ENCODE measurements at regions not wholly inside any gene's neighbourhood (a gene's known extent, or its start where the extent isn't known, plus 50 kb on each side); places are given as distances from the start of the nearest gene placed in this dataset.

GRCh38 chr11:11760838-11761237 lies 80.9 kb upstream of the USP47 start:
- Histone ChIP-seq H3K36me3 (ENCODE audit: insufficient read depth, low read length) (no peaks in the 10 kb centered on the region), H3K4me3 (ENCODE audit: low read length) (no peak overlapping the region), H3K27me3 (ENCODE audit: control insufficient read depth in 1 of 2, insufficient read depth in 2 of 2, low read length in 2 of 2) (peaks cover 10 to 25% of the 10 kb centered on the region in 2 experiments), H3K4me1 (ENCODE audit: insufficient read depth, low read length) (no peaks in the 10 kb centered on the region), H3K9me3 (ENCODE audit: control insufficient read depth in 1 of 2, insufficient read depth in 1 of 2, low read length in 2 of 2) (no peaks in the 10 kb centered on the region), H3K27ac (ENCODE audit: low read depth in 1 of 2, low read length in 2 of 2) (no peak overlapping the region)
- intact Hi-C loops (cut with DNase I, micrococcal nuclease), result no loop called here
- Mint-ChIP-seq H3K9me3 (no peaks in the 10 kb centered on the region), H3K27me3 (peaks cover 55% of the 10 kb centered on the region), H3K27ac (no peak overlapping the region), H3K4me1 (ENCODE audit: low read depth) (no peaks in the 10 kb centered on the region), H3K4me3 (no peak overlapping the region), H3K36me3 (ENCODE audit: low read depth) (no peaks in the 10 kb centered on the region)
- ChIA-PET POLR2A (no interaction called here), CTCF (no interaction called here)
- ATAC-seq (ENCODE audit: poor library complexity) (no peak), DNase-seq (no peak)
- TF ChIP-seq, protein P1, sequence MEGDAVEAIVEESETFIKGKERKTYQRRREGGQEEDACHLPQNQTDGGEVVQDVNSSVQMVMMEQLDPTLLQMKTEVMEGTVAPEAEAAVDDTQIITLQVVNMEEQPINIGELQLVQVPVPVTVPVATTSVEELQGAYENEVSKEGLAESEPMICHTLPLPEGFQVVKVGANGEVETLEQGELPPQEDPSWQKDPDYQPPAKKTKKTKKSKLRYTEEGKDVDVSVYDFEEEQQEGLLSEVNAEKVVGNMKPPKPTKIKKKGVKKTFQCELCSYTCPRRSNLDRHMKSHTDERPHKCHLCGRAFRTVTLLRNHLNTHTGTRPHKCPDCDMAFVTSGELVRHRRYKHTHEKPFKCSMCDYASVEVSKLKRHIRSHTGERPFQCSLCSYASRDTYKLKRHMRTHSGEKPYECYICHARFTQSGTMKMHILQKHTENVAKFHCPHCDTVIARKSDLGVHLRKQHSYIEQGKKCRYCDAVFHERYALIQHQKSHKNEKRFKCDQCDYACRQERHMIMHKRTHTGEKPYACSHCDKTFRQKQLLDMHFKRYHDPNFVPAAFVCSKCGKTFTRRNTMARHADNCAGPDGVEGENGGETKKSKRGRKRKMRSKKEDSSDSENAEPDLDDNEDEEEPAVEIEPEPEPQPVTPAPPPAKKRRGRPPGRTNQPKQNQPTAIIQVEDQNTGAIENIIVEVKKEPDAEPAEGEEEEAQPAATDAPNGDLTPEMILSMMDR (IDR thresholded peaks at IDR 0.05), result no peak

GRCh38 chr11:11758603-11759196 lies 83.1 kb upstream of the USP47 start:
- H3K9me3 Mint-ChIP-seq, result no peaks in the 10 kb centered on the region
- H3K36me3 Mint-ChIP-seq (ENCODE audit: low read depth), result no peaks in the 10 kb centered on the region
- TF ChIP-seq, protein P1 (IDR thresholded peaks at IDR 0.05), result no peak
- H3K27ac Mint-ChIP-seq, result no peak overlapping the region
- CTCF ChIA-PET, result no interaction called here
- POLR2A ChIA-PET, result no interaction called here
- Histone ChIP-seq H3K36me3 (ENCODE audit: insufficient read depth, low read length) (no peaks in the 10 kb centered on the region), H3K9me3 (ENCODE audit: control insufficient read depth in 1 of 2, insufficient read depth in 1 of 2, low read length in 2 of 2) (no peaks in the 10 kb centered on the region), H3K4me1 (ENCODE audit: insufficient read depth, low read length) (no peaks in the 10 kb centered on the region), H3K4me3 (ENCODE audit: low read length) (no peak overlapping the region), H3K27me3 (ENCODE audit: control insufficient read depth in 1 of 2, insufficient read depth in 2 of 2, low read length in 2 of 2) (peaks cover 10 to 16% of the 10 kb centered on the region in 2 experiments), H3K27ac (ENCODE audit: low read depth in 1 of 2, low read length in 2 of 2) (no peak overlapping the region)
- H3K4me1 Mint-ChIP-seq (ENCODE audit: low read depth), result no peaks in the 10 kb centered on the region
- H3K27me3 Mint-ChIP-seq, result peaks cover 67% of the 10 kb centered on the region
- DNase-seq (no peak), ATAC-seq (ENCODE audit: poor library complexity) (no peak)
- no peak overlapping the region for H3K4me3 Mint-ChIP-seq
- intact Hi-C loops (cut with DNase I, micrococcal nuclease), result no loop called here

GRCh38 chr11:11757909-11758308 lies 83.9 kb upstream of the USP47 start:
- intact Hi-C loops (cut with DNase I, micrococcal nuclease), result no loop called here
- Histone ChIP-seq H3K4me3 (ENCODE audit: low read length) (no peak overlapping the region), H3K27ac (ENCODE audit: low read depth in 1 of 2, low read length in 2 of 2) (no peak overlapping the region), H3K27me3 (ENCODE audit: control insufficient read depth in 1 of 2, insufficient read depth in 2 of 2, low read length in 2 of 2) (peaks cover 10 to 13% of the 10 kb centered on the region in 2 experiments), H3K36me3 (ENCODE audit: insufficient read depth, low read length) (no peaks in the 10 kb centered on the region), H3K9me3 (ENCODE audit: control insufficient read depth in 1 of 2, insufficient read depth in 1 of 2, low read length in 2 of 2) (no peaks in the 10 kb centered on the region), H3K4me1 (ENCODE audit: insufficient read depth, low read length) (no peaks in the 10 kb centered on the region)
- Mint-ChIP-seq H3K4me1 (ENCODE audit: low read depth) (no peaks in the 10 kb centered on the region), H3K27ac (no peak overlapping the region), H3K36me3 (ENCODE audit: low read depth) (no peaks in the 10 kb centered on the region), H3K27me3 (peaks cover 71% of the 10 kb centered on the region), H3K4me3 (no peak overlapping the region), H3K9me3 (no peaks in the 10 kb centered on the region)
- DNase-seq (no peak), ATAC-seq (ENCODE audit: poor library complexity) (no peak)
- ChIA-PET POLR2A (no interaction called here), CTCF (no interaction called here)
- TF ChIP-seq, protein P1 (IDR thresholded peaks at IDR 0.05), result no peak
